Omental fat pad (tissue), 3 donors: ENCODE measurements at regions not wholly inside any gene's neighbourhood (a gene's known extent, or its start where the extent isn't known, plus 50 kb on each side); places are given as distances from the start of the nearest gene placed in this dataset.

ENCODE experiments used
- ATAC-seq: fragments of 150-250 bp; one replicate; pipeline ENCODE4 v1.9.1; 2016; ENCODE audit warnings: mild to moderate bottlenecking, moderate library complexity; ENCODE audit not compliant: low FRiP score
- DNase-seq: peaks from one replicate; pipeline ENCODE4 v3.0.0-alpha.2; 2019; ENCODE audit warnings: low spot score
- TF ChIP-seq, protein P1 (sequence below), 3 donors: fragments of 450-650 bp; IDR thresholded peaks; one replicate each; pipeline ENCODE4 v1.5.1; 2016 to 2017; ENCODE audit warnings: antibody characterized with exemption in 3 of 3, mild to moderate bottlenecking in 3 of 3, moderate library complexity in 2 of 3

DNA sequence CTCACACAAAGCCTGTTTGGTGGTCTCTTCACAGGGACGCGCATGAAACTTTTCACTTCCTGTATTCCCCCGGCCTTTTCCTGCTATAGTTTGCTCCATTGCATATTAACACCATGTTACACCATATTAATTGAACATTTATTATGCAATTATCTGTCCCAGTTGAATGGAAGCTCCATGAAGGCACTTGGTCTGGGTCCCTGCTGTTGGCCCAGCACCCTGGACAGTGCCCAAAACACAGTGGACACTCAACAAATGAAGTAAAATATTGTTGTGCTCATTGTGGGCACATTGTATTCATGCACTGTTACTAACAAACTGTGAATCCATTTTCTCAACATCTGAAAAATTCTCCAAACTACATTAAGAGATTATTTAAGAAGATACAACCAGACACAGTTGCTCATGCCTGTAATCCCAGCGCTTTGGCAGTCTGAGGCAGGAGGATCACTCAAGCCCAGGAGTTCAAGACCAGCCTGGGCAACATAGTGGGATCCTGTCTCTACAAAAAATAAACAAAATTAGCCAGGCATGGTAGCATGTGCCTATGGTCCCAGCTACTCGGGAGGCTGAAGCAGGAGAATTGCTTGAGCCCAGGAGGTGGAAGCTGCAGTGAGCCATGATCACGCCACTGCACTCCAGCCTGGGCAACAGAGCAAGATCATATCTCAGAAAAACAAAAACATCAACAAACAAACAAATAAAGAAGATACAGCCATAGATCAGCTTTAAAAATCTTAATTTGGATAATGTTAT is 292.7 kb upstream of the TENM3 start:
- ATAC-seq (no peak), DNase-seq (no peak)
- TF ChIP-seq, protein P1, sequence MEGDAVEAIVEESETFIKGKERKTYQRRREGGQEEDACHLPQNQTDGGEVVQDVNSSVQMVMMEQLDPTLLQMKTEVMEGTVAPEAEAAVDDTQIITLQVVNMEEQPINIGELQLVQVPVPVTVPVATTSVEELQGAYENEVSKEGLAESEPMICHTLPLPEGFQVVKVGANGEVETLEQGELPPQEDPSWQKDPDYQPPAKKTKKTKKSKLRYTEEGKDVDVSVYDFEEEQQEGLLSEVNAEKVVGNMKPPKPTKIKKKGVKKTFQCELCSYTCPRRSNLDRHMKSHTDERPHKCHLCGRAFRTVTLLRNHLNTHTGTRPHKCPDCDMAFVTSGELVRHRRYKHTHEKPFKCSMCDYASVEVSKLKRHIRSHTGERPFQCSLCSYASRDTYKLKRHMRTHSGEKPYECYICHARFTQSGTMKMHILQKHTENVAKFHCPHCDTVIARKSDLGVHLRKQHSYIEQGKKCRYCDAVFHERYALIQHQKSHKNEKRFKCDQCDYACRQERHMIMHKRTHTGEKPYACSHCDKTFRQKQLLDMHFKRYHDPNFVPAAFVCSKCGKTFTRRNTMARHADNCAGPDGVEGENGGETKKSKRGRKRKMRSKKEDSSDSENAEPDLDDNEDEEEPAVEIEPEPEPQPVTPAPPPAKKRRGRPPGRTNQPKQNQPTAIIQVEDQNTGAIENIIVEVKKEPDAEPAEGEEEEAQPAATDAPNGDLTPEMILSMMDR (IDR thresholded peaks at IDR 0.05) = no peak

DNA sequence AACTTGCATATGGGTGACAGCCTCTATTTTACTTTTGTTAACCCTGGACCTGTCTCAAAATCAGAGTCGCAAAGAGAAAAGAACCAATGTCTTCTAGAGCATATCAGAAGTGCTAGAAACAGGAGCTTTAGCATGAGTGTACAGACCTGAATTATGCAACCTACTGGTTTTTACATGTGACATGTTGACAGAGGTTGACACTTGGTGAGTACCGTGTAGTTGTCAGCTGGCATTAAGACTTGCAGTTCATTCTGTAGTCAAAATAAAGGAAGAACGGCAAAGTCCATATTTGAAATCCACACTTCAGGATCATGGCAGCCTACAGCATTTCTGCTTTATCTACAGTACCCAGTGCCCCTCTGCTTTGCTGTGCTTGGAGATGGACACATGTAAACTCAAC is 291.9 kb upstream of the TENM3 start:
- no peak for ATAC-seq
- TF ChIP-seq, protein P1 (IDR thresholded peaks at IDR 0.05) = no peak

DNA sequence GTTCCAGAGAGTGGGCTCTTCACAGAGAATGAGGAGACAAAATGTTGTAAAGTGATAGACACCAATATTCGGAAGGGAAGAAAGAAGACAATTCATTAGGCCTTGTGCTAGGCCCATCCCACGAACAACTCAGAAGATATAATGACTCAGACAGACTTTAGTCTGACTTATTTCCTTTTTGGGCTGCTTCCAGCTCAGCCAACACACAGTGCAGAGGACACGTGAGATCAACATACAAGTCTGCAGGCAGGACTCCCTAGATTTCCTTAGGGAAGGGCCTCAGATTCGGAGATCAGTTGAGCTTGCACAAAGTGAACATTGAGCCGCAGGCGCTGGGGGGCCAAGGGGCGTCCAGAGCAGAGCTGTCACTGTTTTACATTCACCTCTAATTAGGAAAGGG is 290.7 kb upstream of the TENM3 start:
- ATAC-seq (no peak), DNase-seq (no peak)
- TF ChIP-seq, protein P1 (IDR thresholded peaks at IDR 0.05) = no peak

More for the DNA sequence above, 291.9 kb upstream of the TENM3 start:
- DNase-seq = no peak

DNA sequence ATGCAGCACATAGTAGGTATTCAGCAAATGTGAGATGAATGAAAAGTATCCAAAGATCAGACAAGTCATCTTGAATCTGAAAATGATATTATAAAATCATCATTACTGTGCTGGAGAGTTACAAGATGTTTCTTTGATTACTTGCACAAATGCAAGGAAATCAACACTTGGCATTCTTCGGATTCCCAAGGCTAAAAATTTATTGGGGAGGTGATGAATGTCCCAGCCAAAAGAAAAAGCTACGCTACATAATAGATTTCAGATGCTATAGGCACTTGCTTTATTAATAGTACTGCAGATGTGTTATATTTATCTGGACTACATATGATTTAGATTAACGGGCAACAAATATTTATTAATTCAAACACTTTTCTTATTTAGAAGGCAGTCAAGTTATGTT is 286.7 kb upstream of the TENM3 start:
- ATAC-seq = no peak
- DNase-seq = no peak
- TF ChIP-seq, protein P1 (IDR thresholded peaks at IDR 0.05) = no peak

DNA sequence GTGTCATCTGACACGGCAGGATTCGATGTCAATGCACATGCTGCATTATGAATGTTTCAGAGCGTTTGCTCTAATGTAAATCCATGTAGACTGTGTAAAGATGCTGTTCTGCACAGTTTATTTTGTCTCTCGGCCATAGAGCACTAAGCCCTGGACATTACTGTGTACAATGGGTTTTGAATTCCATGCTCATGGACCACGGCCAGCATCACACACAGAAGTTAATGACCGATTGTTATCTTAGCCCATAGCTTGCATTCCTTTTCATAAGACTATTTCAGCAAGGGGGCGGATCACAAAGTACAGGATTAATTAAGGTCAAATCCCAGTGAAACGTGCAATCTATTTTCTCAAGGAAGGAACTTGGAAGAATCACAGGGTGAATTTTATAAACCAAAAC is 286.1 kb upstream of the TENM3 start:
- no peak for DNase-seq
- no peak for ATAC-seq
- TF ChIP-seq, protein P1 (IDR thresholded peaks at IDR 0.05) = no peak

DNA sequence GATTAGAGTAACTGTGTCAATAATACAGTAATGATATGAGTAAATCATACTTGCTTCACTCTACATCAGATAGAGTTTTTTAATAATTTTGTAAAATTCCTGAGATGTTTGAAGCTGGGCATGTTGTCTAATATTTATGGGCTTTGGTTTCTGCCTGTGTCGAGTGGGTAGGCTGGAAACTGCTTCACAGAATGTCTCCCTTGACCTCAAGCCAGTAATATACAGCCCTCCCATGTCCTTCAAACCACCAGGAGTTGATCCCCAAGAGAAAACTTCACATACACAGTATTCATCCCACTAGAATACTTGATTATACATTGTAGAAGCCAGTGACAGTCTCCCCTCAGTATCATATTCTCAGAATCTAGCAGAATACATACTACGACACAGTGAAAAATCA is 284.8 kb upstream of the TENM3 start:
- TF ChIP-seq, protein P1 (IDR thresholded peaks at IDR 0.05) = no peak
- DNase-seq (no peak), ATAC-seq (no peak)

DNA sequence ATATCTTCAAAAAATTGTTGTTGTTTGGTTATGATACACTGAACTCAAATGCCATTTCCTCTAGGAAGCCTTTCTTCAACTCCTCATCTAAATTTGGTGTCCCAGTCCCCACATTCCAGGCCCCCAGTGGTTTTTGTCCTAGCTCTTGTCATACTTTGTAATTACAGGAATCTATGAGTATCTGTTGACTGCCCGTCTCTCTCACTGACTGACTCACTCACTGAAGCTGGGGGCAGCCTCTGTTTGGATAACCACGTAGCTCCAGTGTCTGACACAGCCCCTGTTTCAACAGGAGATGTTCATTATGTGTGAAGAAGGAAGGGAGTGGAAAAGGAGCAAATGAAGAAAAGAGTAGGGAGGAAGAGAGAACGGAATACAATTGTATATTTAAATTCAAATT is 284.1 kb upstream of the TENM3 start:
- ATAC-seq = no peak
- no peak for DNase-seq
- TF ChIP-seq, protein P1 (IDR thresholded peaks at IDR 0.05) = no peak
